BJ (cell line): ENCODE measurements at regions not wholly inside any gene's neighbourhood (a gene's known extent, or its start where the extent isn't known, plus 50 kb on each side); places are given as distances from the start of the nearest gene placed in this dataset.

Experiments
- CTCF ChIA-PET: fragments of 350-600 bp; formaldehyde crosslinking; extraction: SDS; loops from one replicate; lab custom pipeline; 2021; ENCODE audit warnings: antibody characterized with exemption, inconsistent platforms; lab: Yijun Ruan, JAX
- POLR2A ChIA-PET: fragments of 300-600 bp; sonication (Branson Sonifier 250); formaldehyde crosslinking; extraction: SDS; loops from one replicate; lab custom pipeline; 2021; ENCODE audit warnings: antibody characterized with exemption; lab: Charles Lee
- DNase-seq: peaks from one replicate; pipeline ENCODE4 v3.0.0-alpha.2; 2011; ENCODE audit warnings: low read depth
- H3K27me3 ChIP-seq: 2 replicates; pipeline ENCODE4 v1.6.0; 2011; ENCODE audit warnings: low read length; ENCODE audit not compliant: control insufficient read depth, insufficient read depth
- H3K36me3 ChIP-seq: 2 replicates; pipeline ENCODE4 v1.5.1; 2011; ENCODE audit warnings: low read length; ENCODE audit not compliant: control insufficient read depth, insufficient read depth
- H3K4me3 ChIP-seq: 2 replicates; pipeline ENCODE4 v1.5.1; 2011; ENCODE audit warnings: low read depth, mild to moderate bottlenecking, control low read depth, low read length
- CTCF ChIP-seq: IDR thresholded peaks from 2 replicates; pipeline ENCODE4 v1.5.1; 2011; ENCODE audit warnings: low read depth, mild to moderate bottlenecking, control low read depth, inconsistent platforms, low read length, moderate library complexity; ENCODE audit not compliant: insufficient read depth

- ChIA-PET POLR2A (interaction anchor here (0.6 kb wide), 1 partner anchor 141 kb away, joined by 12 read pairs; no protein-coding TSS in a partner anchor), CTCF (no interaction called here)
- DNase-seq, result no peak
- H3K36me3 ChIP-seq, result no peaks in the 10 kb centered on the region
- no peak for TF ChIP-seq CTCF
- H3K27me3 ChIP-seq, result no peaks in the 10 kb centered on the region
- no peak overlapping the region for H3K4me3 ChIP-seq
Measured at GRCh38 chr1:81682490-81682889, 118.2 kb upstream of the ADGRL2 start.

GRCh38 chr1:81681601-81682266 lies 119.0 kb upstream of the ADGRL2 start:
- TF ChIP-seq CTCF, result no peak
- DNase-seq, result no peak
- ChIA-PET CTCF (interaction anchor here (1.1 kb wide), 1 partner anchor 11 kb away, joined by 6 read pairs; no protein-coding TSS in a partner anchor), POLR2A (interaction anchor here (0.6 kb wide), 1 partner anchor 142 kb away, joined by 12 read pairs; no protein-coding TSS in a partner anchor)
- Histone ChIP-seq H3K27me3 (no peaks in the 10 kb centered on the region), H3K36me3 (no peaks in the 10 kb centered on the region), H3K4me3 (no peak overlapping the region)

GRCh38 chr1:81681114-81681513 lies 119.6 kb upstream of the ADGRL2 start:
- no peak for TF ChIP-seq CTCF
- Histone ChIP-seq H3K36me3 (no peaks in the 10 kb centered on the region), H3K4me3 (no peak overlapping the region), H3K27me3 (no peaks in the 10 kb centered on the region)
- DNase-seq, result no peak
- ChIA-PET CTCF (interaction anchor here (1.1 kb wide), 1 partner anchor 10 kb away, joined by 6 read pairs; no protein-coding TSS in a partner anchor), POLR2A (no interaction called here)

- ChIA-PET CTCF (no interaction called here), POLR2A (no interaction called here)
- no peak for TF ChIP-seq CTCF
- H3K36me3 ChIP-seq, result no peaks in the 10 kb centered on the region
- H3K27me3 ChIP-seq, result no peaks in the 10 kb centered on the region
- no peak for DNase-seq
- no peak overlapping the region for H3K4me3 ChIP-seq
Measured at GRCh38 chr1:81679942-81680341, 120.8 kb upstream of the ADGRL2 start.

- ChIA-PET POLR2A (no interaction called here), CTCF (interaction anchor here (1.0 kb wide), 1 partner anchor 28 kb away, joined by 3 read pairs; no protein-coding TSS in a partner anchor)
- TF ChIP-seq CTCF, result no peak
Measured at GRCh38 chr1:81678779-81679178, 122.0 kb upstream of the ADGRL2 start.

More at GRCh38 chr1:81678779-81679178, 122.0 kb upstream of the ADGRL2 start:
- Histone ChIP-seq H3K4me3 (no peak overlapping the region), H3K27me3 (no peaks in the 10 kb centered on the region), H3K36me3 (no peaks in the 10 kb centered on the region)
- DNase-seq, result no peak
